DMS53 treated with DMSO at 0.1 percent for 48 hours (cell line): ENCODE measurements at regions not wholly inside any gene's neighbourhood (a gene's known extent, or its start where the extent isn't known, plus 50 kb on each side); places are given as distances from the start of the nearest gene placed in this dataset.
"Not testable (repeated sequence)": the region's sequence is repeated elsewhere in the genome, so short reads cannot be mapped to it uniquely, and the experiment has no call there.

Source experiments
- DNase-seq: peaks from one replicate; lab custom pipeline; 2025; ENCODE audit not compliant: unreplicated experiment; lab: John Stamatoyannopoulos, UW

GRCh38 chr2:37569131-37569823 lies 102.2 kb downstream of the CDC42EP3 start:
- DNase-seq, result no peak

DNA sequence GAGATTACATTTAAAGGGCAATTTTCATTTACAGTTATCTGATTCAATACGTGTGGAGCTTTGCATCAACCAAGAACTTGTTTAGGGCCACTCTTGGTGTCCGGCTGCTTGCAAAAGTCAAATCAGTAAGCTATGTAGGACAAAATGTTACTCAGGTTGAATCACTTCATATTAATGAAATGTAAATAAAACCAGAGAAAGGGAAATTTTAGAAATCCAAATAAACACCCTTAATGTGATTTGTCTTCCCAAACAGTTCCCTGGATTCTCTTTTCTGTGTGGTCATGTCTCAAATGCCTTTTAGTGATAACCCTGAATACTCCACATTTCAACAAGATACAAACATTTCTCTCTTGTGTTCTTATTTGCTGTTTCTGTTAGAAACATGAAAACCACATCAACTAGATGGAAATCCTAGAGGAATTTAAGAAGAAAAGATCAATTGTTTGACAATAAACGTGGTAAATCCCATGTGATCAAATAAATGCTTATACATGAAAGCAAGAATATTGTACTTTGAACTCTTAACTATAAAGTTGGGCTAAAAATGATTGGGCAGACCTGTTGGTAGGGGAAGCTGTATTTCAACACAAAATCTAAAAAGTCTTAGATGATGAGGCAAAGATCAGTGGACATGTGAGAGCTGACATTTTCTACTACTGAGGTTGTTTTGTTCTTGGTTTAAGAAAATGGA lies 101.3 kb downstream of the CDC42EP3 start:
- no peak for DNase-seq

DNA sequence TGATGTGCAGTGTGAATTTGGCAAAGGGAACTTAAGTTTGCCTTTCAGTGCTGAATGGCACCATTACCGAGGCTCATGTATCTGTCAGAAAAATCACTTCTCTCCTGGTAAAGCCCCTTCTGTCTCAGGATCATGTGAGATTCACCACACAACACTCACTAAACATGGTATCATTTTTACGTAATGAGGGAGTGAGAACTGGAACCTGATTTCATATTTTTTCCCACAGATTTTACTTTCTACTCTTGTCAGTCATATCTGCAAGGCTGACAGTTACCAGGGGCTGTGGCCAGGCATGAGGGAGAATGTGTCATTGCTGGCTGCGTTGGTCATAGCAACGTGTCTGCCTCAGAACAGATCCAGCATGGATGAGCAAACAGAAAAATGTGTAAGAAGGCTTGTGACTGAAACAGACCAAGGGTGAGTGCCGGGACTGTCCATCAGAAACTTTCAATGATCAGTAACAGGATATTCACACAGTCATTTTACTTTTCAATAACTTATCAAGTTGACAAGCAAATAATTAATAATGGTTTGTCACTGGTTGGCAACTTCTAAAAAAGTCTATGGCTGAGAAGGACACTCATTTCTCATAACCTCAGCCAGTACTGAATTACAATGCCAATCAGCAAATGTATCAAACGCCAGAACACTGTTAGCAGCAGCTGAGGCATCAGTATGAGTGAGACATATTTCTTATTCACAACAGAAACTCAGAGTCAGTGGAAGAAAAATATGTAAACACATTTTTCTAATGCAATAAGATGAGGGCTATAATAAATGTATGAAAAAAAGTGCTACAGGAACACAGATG lies 100.5 kb downstream of the CDC42EP3 start:
- DNase-seq, result no peak

GRCh38 chr2:37571587-37572136 lies 99.8 kb downstream of the CDC42EP3 start:
- DNase-seq, result no peak

GRCh38 chr2:37573451-37574388 lies 97.7 kb downstream of the CDC42EP3 start:
- peak; percentile 1 for DNase-seq

DNA sequence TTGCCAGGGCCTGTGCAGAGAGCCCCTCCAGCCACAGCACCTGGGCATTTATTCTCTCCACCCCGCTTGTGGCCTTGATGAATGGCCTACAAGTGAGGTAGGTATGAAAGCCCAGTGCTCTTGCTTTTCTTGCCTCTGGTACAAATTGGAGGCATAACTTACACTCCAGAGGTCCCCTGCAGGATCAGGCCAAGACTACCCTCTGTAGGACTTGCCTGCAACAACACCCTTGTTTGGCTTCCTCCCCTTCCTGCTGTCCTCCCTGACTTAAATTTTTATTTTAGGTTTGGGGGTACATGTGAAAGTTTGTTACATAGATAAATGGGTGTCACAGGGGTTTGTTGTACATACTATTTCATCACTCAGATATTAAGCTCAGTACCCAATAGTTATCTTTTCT lies 95.7 kb downstream of the CDC42EP3 start:
- no peak for DNase-seq

GRCh38 chr2:37576194-37576593 lies 95.2 kb downstream of the CDC42EP3 start:
- not testable (repeated sequence) for DNase-seq

DNA sequence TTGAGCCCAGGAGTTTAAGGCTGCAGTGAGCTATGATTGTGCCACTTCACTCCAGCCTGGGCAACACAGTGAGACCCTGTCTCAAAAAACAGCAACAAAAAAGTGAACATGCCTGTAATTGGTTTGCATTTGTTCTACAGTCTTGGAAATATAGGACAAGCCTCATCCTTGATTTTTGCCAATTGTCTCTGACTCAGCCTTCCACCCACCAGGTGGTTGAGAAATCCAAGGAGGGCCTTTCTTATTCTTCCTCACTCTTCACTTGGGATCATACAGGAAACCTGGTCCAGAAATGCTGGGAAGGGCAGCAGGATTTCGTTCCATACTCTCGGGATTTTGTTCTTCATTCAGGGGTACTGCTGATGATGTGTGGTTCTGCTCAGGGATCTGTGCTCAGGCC lies 94.6 kb downstream of the CDC42EP3 start:
- DNase-seq, result no peak

GRCh38 chr2:37579192-37579713 lies 92.2 kb downstream of the CDC42EP3 start:
- DNase-seq, result no peak

GRCh38 chr2:37579949-37580348 lies 91.5 kb downstream of the CDC42EP3 start:
- DNase-seq, result not testable (repeated sequence)

- no peak for DNase-seq
Measured at GRCh38 chr2:37581433-37581832, 90.0 kb downstream of the CDC42EP3 start.

- DNase-seq, result no peak
Measured at GRCh38 chr2:37582481-37583220, 88.8 kb downstream of the CDC42EP3 start.

GRCh38 chr2:37583402-37583801 lies 88.0 kb downstream of the CDC42EP3 start:
- no peak for DNase-seq

- DNase-seq, result peak; percentile 5
Measured at GRCh38 chr2:37583867-37584266, 87.6 kb downstream of the CDC42EP3 start.

- DNase-seq, result peak; percentile 61
Measured at GRCh38 chr2:37585295-37585908, 86.0 kb downstream of the CDC42EP3 start.

- DNase-seq, result no peak
Measured at GRCh38 chr2:37585982-37586621, 85.3 kb downstream of the CDC42EP3 start.

DNA sequence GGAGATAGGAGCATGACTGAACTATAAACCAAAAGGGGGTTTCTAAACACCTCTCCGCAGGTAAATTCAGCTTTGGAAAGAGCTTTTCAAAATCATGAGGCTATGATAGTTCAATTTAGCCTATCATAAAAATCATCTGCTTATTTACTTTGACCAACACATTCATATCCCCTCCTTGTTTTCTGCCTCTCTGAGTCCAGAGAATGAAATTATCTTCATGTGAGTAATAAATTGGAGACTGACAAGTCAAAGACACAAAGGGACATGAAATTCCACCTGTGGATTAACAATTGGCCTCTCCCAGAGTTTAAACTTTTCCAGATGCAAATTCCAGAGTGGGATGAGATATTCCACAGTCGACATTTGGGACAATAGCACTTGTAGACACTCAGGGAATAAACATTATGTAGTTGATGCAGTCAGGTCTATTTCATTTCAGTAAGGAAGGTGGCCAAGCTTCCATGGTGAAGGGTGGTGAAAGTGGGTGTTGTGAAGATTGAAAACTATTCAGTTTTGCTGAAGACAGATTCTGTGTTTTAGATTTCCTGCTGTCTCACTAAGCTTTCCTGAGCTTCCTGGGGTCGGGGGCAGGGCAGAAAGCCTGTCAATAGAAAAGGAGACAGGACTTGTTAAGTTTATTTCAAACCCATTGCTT lies 84.7 kb downstream of the CDC42EP3 start:
- DNase-seq, result no peak

DNA sequence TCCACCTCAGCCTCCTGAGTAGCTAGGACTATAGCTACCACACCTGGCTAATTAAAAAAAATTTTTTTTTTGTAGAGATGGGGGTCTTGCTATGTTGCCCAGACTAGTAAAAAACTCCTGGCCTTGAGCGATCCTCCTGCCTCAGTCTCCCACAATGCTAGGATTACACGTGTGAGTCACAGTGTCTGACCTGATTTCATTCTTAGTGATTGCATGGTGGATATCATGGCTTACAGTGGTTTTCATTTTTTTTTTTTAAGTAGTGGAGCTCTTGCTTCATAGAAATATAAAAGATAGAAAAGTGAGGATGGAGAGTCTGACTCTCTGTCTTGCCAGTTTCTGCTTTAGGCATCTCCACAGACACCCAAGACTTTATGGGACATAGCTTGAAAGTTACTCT lies 83.6 kb downstream of the CDC42EP3 start:
- no peak for DNase-seq
